ENCODE measurements at regions not wholly inside any gene's neighbourhood (a gene's known extent, or its start where the extent isn't known, plus 50 kb on each side); places are given as distances from the start of the nearest gene placed in this dataset.

DNA sequence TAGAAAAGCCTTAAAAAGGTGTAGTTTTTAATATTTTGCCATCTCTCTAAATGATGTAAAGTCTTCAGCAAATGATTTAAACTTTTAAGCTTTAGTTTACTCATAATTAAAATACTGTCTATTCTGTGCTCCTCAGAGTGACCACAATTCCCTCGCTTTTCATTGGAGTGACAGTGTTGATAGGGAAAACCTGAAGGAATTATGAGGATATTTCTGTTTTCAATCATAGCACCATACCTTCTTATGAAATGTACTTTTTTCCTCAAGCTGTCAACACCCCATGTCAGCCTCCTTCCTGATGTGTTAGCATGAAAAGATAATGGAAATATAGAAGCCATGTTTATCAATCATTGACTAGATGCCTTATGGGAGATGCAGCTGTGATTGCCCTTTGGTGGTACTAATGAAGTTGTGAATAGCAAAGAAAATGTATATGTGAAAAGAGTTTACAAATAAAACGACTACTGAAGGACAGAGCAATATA is 145.4 kb upstream of the EYS start:
- intact Hi-C loops (cut with DNase I) = no loop called here
- TF ChIP-seq, protein P1, sequence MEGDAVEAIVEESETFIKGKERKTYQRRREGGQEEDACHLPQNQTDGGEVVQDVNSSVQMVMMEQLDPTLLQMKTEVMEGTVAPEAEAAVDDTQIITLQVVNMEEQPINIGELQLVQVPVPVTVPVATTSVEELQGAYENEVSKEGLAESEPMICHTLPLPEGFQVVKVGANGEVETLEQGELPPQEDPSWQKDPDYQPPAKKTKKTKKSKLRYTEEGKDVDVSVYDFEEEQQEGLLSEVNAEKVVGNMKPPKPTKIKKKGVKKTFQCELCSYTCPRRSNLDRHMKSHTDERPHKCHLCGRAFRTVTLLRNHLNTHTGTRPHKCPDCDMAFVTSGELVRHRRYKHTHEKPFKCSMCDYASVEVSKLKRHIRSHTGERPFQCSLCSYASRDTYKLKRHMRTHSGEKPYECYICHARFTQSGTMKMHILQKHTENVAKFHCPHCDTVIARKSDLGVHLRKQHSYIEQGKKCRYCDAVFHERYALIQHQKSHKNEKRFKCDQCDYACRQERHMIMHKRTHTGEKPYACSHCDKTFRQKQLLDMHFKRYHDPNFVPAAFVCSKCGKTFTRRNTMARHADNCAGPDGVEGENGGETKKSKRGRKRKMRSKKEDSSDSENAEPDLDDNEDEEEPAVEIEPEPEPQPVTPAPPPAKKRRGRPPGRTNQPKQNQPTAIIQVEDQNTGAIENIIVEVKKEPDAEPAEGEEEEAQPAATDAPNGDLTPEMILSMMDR (IDR thresholded peaks at IDR 0.05; ENCODE audit: borderline replicate concordance, extremely low read depth, insufficient read depth) = no peak
- Histone ChIP-seq H3K4me3 (ENCODE audit: low read length in 3 of 3) (no peak overlapping the region), H3K27me3 (ENCODE audit: control insufficient read depth, insufficient read depth, low read length) (no peaks in the 10 kb centered on the region), H3K4me1 (ENCODE audit: control insufficient read depth in 2 of 3, insufficient read depth in 2 of 3, low read depth in 1 of 3, low read length in 3 of 3) (no peaks in the 10 kb centered on the region), H3K9ac (ENCODE audit: low read length in 3 of 3) (no peak overlapping the region), H3K36me3 (ENCODE audit: control insufficient read depth in 2 of 3, insufficient read depth in 3 of 3, low read length in 3 of 3) (no peaks in the 10 kb centered on the region), H3K27ac (ENCODE audit: low read depth in 2 of 2, low read length in 2 of 2) (no peak overlapping the region), H3K9me3 (ENCODE audit: control insufficient read depth in 2 of 3, insufficient read depth in 1 of 3, low read length in 3 of 3) (no peaks in the 10 kb centered on the region)
- DNase-seq (no peak), FAIRE-seq (no peak)

DNA sequence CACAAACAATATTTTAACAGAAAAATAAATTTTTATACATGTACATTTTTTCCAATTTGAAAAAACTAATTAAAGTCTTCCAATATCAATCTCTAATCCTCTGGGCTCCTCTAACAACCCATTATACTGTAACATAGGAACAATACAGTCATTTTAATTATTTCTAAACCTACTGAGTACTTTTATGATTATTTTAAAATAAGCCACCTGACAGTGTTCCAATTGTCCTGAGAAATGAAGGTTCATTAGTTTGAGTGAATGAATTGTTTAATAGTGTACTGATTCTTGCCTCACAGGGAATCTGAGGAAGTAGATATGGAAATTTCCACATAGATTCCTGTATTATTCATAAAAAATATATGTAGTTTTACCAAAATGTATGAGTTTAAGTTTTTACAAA is 123.1 kb upstream of the EYS start:
- Histone ChIP-seq H3K27me3 (ENCODE audit: control insufficient read depth, insufficient read depth, low read length) (no peaks in the 10 kb centered on the region), H3K9ac (ENCODE audit: low read length in 3 of 3) (no peak overlapping the region), H3K9me3 (ENCODE audit: control insufficient read depth in 2 of 3, insufficient read depth in 1 of 3, low read length in 3 of 3) (no peaks in the 10 kb centered on the region), H3K4me1 (ENCODE audit: control insufficient read depth in 2 of 3, insufficient read depth in 2 of 3, low read depth in 1 of 3, low read length in 3 of 3) (no peaks in the 10 kb centered on the region), H3K36me3 (ENCODE audit: control insufficient read depth in 2 of 3, insufficient read depth in 3 of 3, low read length in 3 of 3) (no peaks in the 10 kb centered on the region), H3K4me3 (ENCODE audit: low read length in 3 of 3) (no peak overlapping the region), H3K27ac (ENCODE audit: low read depth in 2 of 2, low read length in 2 of 2) (no peak overlapping the region)
- DNase-seq (no peak), FAIRE-seq (no peak)
- intact Hi-C loops (cut with DNase I) = no loop called here
- TF ChIP-seq, protein P1 (IDR thresholded peaks at IDR 0.05; ENCODE audit: borderline replicate concordance, extremely low read depth, insufficient read depth) = no peak

DNA sequence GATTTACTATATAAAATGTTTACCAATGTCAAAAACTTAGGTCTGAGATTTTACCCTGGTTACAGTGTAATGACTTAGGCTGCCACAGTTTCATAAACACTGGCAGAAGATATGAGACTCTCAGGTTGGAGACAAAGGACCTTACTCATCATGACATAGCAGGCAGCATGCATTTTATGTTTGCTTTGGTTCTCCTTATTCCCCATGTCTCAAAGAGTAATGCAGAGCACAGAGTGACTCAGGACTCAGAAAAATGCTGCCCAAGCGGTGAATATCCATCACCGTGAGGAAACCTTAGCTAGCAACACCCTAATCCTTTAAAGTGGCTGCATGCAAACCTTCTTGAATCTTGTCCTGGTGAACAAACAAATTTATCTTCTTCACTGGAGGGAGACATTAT is 112.1 kb upstream of the EYS start:
- no peaks in the 10 kb centered on the region for H3K36me3 ChIP-seq (ENCODE audit: control insufficient read depth in 2 of 3, insufficient read depth in 3 of 3, low read length in 3 of 3)
- no peak overlapping the region for H3K27ac ChIP-seq (ENCODE audit: low read depth in 2 of 2, low read length in 2 of 2)
- TF ChIP-seq, protein P1 (IDR thresholded peaks at IDR 0.05; ENCODE audit: borderline replicate concordance, extremely low read depth, insufficient read depth) = no peak
- no peaks in the 10 kb centered on the region for H3K9me3 ChIP-seq (ENCODE audit: control insufficient read depth in 2 of 3, insufficient read depth in 1 of 3, low read length in 3 of 3)
- no peak overlapping the region for H3K9ac ChIP-seq (ENCODE audit: low read length in 3 of 3)
- no peak for FAIRE-seq
- no peak overlapping the region for H3K4me3 ChIP-seq (ENCODE audit: low read length in 3 of 3)
- H3K4me1 ChIP-seq (ENCODE audit: control insufficient read depth in 2 of 3, insufficient read depth in 2 of 3, low read depth in 1 of 3, low read length in 3 of 3) = no peaks in the 10 kb centered on the region
- DNase-seq = no peak
- H3K27me3 ChIP-seq (ENCODE audit: control insufficient read depth, insufficient read depth, low read length) = no peaks in the 10 kb centered on the region
- intact Hi-C loops (cut with DNase I) = no loop called here

DNA sequence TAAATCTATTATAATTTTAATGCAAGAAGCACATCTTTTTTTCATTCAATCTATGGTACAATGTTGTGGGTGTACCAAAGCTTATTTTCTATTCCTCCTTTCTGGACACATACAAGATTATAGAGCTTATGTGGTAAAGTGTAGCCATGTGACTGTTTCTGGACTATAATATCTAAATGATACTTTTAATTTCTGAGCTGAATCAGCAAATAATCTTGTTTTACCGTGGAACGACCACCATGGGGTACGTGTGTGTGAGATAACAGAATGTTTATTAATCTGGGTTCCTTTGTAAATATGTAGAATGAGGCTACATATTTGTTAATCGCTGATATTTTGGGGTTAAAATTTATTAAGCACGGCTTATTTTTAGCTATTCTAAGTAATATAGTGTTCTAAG is 111.5 kb upstream of the EYS start:
- Histone ChIP-seq H3K27ac (ENCODE audit: low read depth in 2 of 2, low read length in 2 of 2) (no peak overlapping the region), H3K9ac (ENCODE audit: low read length in 3 of 3) (no peak overlapping the region), H3K36me3 (ENCODE audit: control insufficient read depth in 2 of 3, insufficient read depth in 3 of 3, low read length in 3 of 3) (no peaks in the 10 kb centered on the region), H3K9me3 (ENCODE audit: control insufficient read depth in 2 of 3, insufficient read depth in 1 of 3, low read length in 3 of 3) (no peaks in the 10 kb centered on the region), H3K27me3 (ENCODE audit: control insufficient read depth, insufficient read depth, low read length) (no peaks in the 10 kb centered on the region), H3K4me3 (ENCODE audit: low read length in 3 of 3) (no peak overlapping the region), H3K4me1 (ENCODE audit: control insufficient read depth in 2 of 3, insufficient read depth in 2 of 3, low read depth in 1 of 3, low read length in 3 of 3) (no peaks in the 10 kb centered on the region)
- FAIRE-seq (no peak), DNase-seq (no peak)
- intact Hi-C loops (cut with DNase I) = no loop called here
- TF ChIP-seq, protein P1 (IDR thresholded peaks at IDR 0.05; ENCODE audit: borderline replicate concordance, extremely low read depth, insufficient read depth) = no peak
